Neural cell (in vitro differentiated cells): ENCODE measurements at regions not wholly inside any gene's neighbourhood (a gene's known extent, or its start where the extent isn't known, plus 50 kb on each side); places are given as distances from the start of the nearest gene placed in this dataset.

Source experiments
- H2AFZ ChIP-seq: fragments of 200-600, 300-800 bp; sonication (generic), shearing (Covaris generic); 2 replicates; pipeline ENCODE4 v1.6.0; 2014; ENCODE audit warnings: low read depth, mild to moderate bottlenecking, antibody characterized with exemption, low read length, moderate library complexity
- H3F3A ChIP-seq: fragments of 200-600 bp; shearing (Covaris generic); 2 replicates; pipeline ENCODE4 v1.6.1; 2016; ENCODE audit warnings: mild to moderate bottlenecking, moderate library complexity, mixed read lengths, antibody characterized with exemption, low read length; ENCODE audit not compliant: insufficient read depth, poor library complexity, severe bottlenecking
- H3K27ac ChIP-seq: fragments of 200-600, 300-800 bp; sonication (generic), shearing (Covaris generic); 2 replicates; pipeline ENCODE4 v1.5.1; 2014; ENCODE audit warnings: mild to moderate bottlenecking, low read length, moderate library complexity
- H3K27me3 ChIP-seq: fragments of 300-800, 200-600 bp; sonication (generic), shearing (Covaris generic); 2 replicates; pipeline ENCODE4 v1.6.0; 2014; ENCODE audit warnings: mild to moderate bottlenecking, low read depth, low read length, moderate library complexity; ENCODE audit not compliant: insufficient read depth
- H3K36me3 ChIP-seq: fragments of 300-800, 200-600 bp; sonication (generic), shearing (Covaris generic); 2 replicates; pipeline ENCODE4 v1.5.1; 2014; ENCODE audit warnings: mild to moderate bottlenecking, antibody characterized with exemption, low read length, moderate library complexity; ENCODE audit not compliant: insufficient read depth
- H3K4me2 ChIP-seq: fragments of 300-800, 200-600 bp; sonication (generic), shearing (Covaris generic); 2 replicates; pipeline ENCODE4 v1.6.0; 2014; ENCODE audit warnings: mild to moderate bottlenecking, low read length
- H3K4me3 ChIP-seq: fragments of 300-800, 200-600 bp; sonication (generic), shearing (Covaris generic); 2 replicates; pipeline ENCODE4 v1.5.1; 2014; ENCODE audit warnings: mild to moderate bottlenecking, low read length, moderate library complexity
- H3K79me2 ChIP-seq: fragments of 200-600 bp; shearing (Covaris generic); replicated peaks from 2 replicates; pipeline ENCODE4 v1.6.0; 2014; ENCODE audit warnings: mild to moderate bottlenecking, low read length, moderate library complexity; ENCODE audit not compliant: insufficient read depth
- H3K9ac ChIP-seq: fragments of 300-800, 200-600 bp; sonication (generic), shearing (Covaris generic); 2 replicates; pipeline ENCODE4 v1.6.1; 2016; ENCODE audit warnings: mild to moderate bottlenecking, low read length, mixed read lengths
- H3K9me2 ChIP-seq: fragments of 200-600 bp; shearing (Covaris generic); 2 replicates; pipeline ENCODE4 v1.6.1; 2016; ENCODE audit warnings: mild to moderate bottlenecking, low read length, mixed read lengths; ENCODE audit not compliant: insufficient read depth
- H3K9me3 ChIP-seq: fragments of 200-600, 300-800 bp; sonication (generic), shearing (Covaris generic); 2 replicates; pipeline ENCODE4 v1.6.1; 2016; ENCODE audit warnings: mild to moderate bottlenecking, mixed run types, low read length, moderate library complexity, mixed read lengths
- H4K20me1 ChIP-seq: fragments of 200-600 bp; shearing (Covaris generic); 2 replicates; pipeline ENCODE4 v1.6.1; 2016; ENCODE audit warnings: mild to moderate bottlenecking, mixed run types; ENCODE audit not compliant: insufficient read depth
- CTCF ChIP-seq: fragments of 450-650 bp; IDR thresholded peaks from 2 replicates; pipeline ENCODE4 v1.5.1; 2014; ENCODE audit warnings: antibody characterized with exemption, mild to moderate bottlenecking, moderate library complexity; ENCODE audit not compliant: poor library complexity, severe bottlenecking
- EP300 ChIP-seq: fragments of 450-650 bp; conservative IDR thresholded peaks from 2 replicates; pipeline ENCODE4 v1.6.1; 2014; ENCODE audit warnings: antibody characterized with exemption, mild to moderate bottlenecking, moderate library complexity; ENCODE audit not compliant: poor library complexity, severe bottlenecking
- EZH2 ChIP-seq: fragments of 200-600, 300-800 bp; shearing (Covaris generic), sonication (generic); IDR thresholded peaks from 2 replicates; pipeline ENCODE4 v1.6.1; 2014; ENCODE audit warnings: antibody characterized with exemption, low read length, borderline replicate concordance, mild to moderate bottlenecking; ENCODE audit not compliant: insufficient read depth, poor library complexity, severe bottlenecking
- MXI1 ChIP-seq: fragments of 450-650 bp; conservative IDR thresholded peaks from 2 replicates; pipeline ENCODE4 v1.6.1; 2014; ENCODE audit warnings: antibody characterized with exemption, mild to moderate bottlenecking; ENCODE audit not compliant: poor library complexity, severe bottlenecking
- POLR2AphosphoS5 ChIP-seq: IDR thresholded peaks from 2 replicates; pipeline ENCODE4 v1.6.1; 2012
- RAD21 ChIP-seq: fragments of 450-650 bp; conservative IDR thresholded peaks from 2 replicates; pipeline ENCODE4 v1.6.1; 2014; ENCODE audit warnings: antibody characterized with exemption, mild to moderate bottlenecking, moderate library complexity
- REST ChIP-seq: IDR thresholded peaks from 2 replicates; pipeline ENCODE4 v1.6.1; 2012; ENCODE audit warnings: borderline replicate concordance
- SMC3 ChIP-seq: fragments of 450-650 bp; conservative IDR thresholded peaks from 2 replicates; pipeline ENCODE4 v1.6.1; 2014; ENCODE audit warnings: antibody characterized with exemption, mild to moderate bottlenecking, moderate library complexity; ENCODE audit not compliant: poor library complexity
- TAF1 ChIP-seq: IDR thresholded peaks from 2 replicates; pipeline ENCODE4 v1.6.1; 2012; ENCODE audit warnings: low read depth

- no peak overlapping the region for H3K4me3 ChIP-seq
- TF ChIP-seq SMC3 (no peak), EP300 (no peak), RAD21 (no peak), TAF1 (no peak), CTCF (no peak), POLR2AphosphoS5 (no peak), EZH2 (no peak), MXI1 (no peak), REST (no peak)
- no peak overlapping the region for H2AFZ ChIP-seq
- no peaks in the 10 kb centered on the region for H3K79me2 ChIP-seq
- no peak overlapping the region for H3K27ac ChIP-seq
- H3K9me2 ChIP-seq = no peaks in the 10 kb centered on the region
- H3K4me2 ChIP-seq = no peak overlapping the region
- no peaks in the 10 kb centered on the region for H3F3A ChIP-seq
- no peaks in the 10 kb centered on the region for H4K20me1 ChIP-seq
- no peaks in the 10 kb centered on the region for H3K27me3 ChIP-seq
- H3K9me3 ChIP-seq = no peaks in the 10 kb centered on the region
- no peaks in the 10 kb centered on the region for H3K36me3 ChIP-seq
- no peak overlapping the region for H3K9ac ChIP-seq
Measured at GRCh38 chr4:99755223-99755944, 61.2 kb upstream of the DAPP1 start.

- no peak overlapping the region for H2AFZ ChIP-seq
Measured at GRCh38 chr4:99754756-99755155, 61.9 kb upstream of the DAPP1 start.

More at GRCh38 chr4:99754756-99755155, 61.9 kb upstream of the DAPP1 start:
- no peak for TF ChIP-seq SMC3
- no peak for TF ChIP-seq TAF1
- TF ChIP-seq MXI1 = no peak
- no peak for TF ChIP-seq CTCF
- TF ChIP-seq RAD21 = no peak
- no peak for TF ChIP-seq REST
- TF ChIP-seq EP300 = no peak
- TF ChIP-seq EZH2 = no peak
- no peak for TF ChIP-seq POLR2AphosphoS5
- H3K27me3 ChIP-seq = no peaks in the 10 kb centered on the region
- no peaks in the 10 kb centered on the region for H4K20me1 ChIP-seq
- no peaks in the 10 kb centered on the region for H3K9me2 ChIP-seq
- H3K4me3 ChIP-seq = no peak overlapping the region
- H3K4me2 ChIP-seq = no peak overlapping the region
- no peak overlapping the region for H3K9ac ChIP-seq
- H3K27ac ChIP-seq = no peak overlapping the region
- no peaks in the 10 kb centered on the region for H3K79me2 ChIP-seq
- H3F3A ChIP-seq = no peaks in the 10 kb centered on the region
- H3K9me3 ChIP-seq = no peaks in the 10 kb centered on the region
- no peaks in the 10 kb centered on the region for H3K36me3 ChIP-seq
